NCI-H1436 treated with DMSO at 0.1 percent for 48 hours (cell line): ENCODE measurements at regions not wholly inside any gene's neighbourhood (a gene's known extent, or its start where the extent isn't known, plus 50 kb on each side); places are given as distances from the start of the nearest gene placed in this dataset.
A peak's percentile ranks its signal among the peaks of the same experiment; 100 is the strongest.
"Not testable (repeated sequence)": the region's sequence is repeated elsewhere in the genome, so short reads cannot be mapped to it uniquely, and the experiment has no call there.

Experiments used
- DNase-seq: peaks from one replicate; lab custom pipeline; 2025; lab: John Stamatoyannopoulos, UW

GRCh38 chr18:34480162-34480700 is 229.9 kb upstream of the DTNA start:
- no peak for DNase-seq

DNA sequence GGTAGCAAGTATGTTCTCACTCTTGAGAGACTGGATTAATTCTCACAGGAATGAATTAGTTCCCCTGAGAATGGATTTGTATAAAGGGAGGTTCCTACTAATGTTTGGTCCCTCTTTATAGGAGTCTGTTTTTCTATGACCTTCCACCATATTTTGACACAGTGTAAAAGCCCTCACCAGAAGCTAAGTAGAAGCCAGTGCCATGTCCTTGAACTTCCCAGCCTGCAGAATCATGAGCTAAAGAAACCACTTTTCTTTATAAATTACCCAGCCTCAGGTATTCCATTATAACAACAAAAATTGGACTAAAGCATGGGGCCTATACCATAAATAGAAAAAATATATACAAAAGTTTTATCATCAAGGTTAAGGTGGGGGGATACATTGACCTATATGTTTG is 227.9 kb upstream of the DTNA start:
- DNase-seq, result no peak

- no peak for DNase-seq
Measured at GRCh38 chr18:34483198-34483597, 226.9 kb upstream of the DTNA start.

- DNase-seq, result no peak
Measured at GRCh38 chr18:34491719-34492118, 218.4 kb upstream of the DTNA start.

DNA sequence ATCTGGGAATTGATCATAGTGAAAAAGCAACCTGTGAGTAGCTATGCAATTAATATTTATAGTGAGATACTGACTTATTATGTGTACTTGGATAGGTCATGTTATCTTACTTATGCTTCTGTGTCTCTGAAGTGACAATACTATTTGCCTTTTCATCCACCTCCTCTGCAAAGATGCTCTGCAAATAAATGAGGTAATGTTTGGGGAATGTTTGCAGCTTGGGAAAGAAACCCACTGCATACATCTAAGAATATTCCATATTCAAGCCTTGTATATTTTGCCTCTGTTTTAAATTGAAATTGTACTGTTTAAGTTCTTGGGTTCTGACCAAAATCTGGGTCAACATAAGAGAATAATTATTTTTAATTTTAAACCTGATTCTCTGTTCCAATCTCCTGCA is 217.4 kb upstream of the DTNA start:
- no peak for DNase-seq

DNA sequence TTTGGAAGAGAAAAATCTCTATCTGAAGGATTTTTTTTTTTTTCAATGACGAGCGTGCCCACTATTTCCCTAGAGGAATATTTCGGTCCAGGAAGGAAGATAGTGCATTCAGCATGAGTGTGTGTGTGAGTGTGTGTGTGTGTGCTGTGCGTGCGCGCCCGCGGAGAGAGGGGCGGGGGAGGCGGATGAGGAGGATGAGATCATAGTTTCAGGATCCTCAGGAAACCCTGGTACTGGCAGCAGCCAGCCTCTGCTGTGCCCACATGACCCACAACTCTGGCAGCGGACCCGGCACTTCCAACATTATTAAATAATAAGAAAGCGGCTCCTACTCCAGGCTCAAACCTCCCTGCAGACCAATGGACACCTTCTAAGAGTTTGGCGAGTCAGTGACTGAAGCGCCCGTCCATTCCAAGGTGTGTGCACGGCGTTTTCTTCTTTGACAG is 217.0 kb upstream of the DTNA start:
- peak; percentile 11 for DNase-seq

DNA sequence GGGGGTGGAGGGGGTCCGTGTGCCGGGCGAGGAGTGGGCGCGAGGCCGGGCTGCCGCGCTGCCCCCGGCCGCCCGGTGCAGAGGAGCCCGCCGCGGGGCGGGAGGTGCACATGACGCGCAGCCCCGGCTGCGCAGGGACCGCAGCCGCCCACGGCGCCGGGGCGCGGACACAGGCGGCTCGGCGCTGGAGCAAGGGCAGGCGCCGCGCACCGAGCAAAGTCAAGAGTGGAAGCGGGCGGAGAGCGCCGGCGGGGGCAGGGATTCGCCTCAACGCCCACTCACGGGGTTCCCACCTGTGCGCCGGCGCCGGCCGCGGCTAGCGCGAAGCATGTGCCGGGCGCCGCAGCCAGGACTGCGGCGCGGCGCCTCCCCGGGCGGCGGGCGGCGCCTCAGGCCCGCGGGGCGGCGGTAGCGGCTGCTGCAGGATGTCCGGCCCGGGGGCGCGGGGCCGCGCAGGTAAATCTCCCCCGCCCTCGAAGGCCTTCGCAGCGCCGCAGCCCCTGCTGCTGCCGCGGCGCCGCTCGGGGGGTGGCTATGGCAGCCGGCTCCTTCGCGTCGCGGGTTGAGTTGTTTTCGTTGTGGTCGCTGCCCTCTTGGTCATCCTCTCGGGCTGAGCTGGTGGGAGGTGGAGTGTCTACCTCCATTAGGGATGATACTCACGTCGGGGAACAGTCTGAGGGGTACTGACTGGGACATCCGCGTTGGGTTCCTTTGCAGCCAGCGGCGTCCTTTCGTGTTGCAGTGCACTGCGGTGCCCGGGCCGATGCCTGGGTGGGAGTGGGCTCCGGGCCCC is 216.3 kb upstream of the DTNA start:
- no peak for DNase-seq

DNA sequence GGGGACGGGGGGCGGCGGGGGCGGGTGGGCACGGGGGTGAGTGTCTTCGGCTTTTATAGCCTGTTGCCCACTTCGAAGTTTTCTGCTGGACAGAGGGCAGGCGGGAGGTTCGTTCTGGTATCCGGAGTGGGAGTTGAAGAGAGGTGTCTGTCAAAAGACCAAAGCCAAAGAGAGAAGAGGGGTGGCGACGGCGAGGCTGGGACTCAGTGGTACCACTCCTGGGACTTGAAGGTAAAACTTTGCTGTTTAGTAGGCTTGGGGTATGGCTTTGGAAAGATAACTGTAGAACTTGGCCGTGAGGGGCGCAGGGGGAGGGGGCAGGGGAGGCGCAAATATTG is 215.8 kb upstream of the DTNA start:
- no peak for DNase-seq

DNA sequence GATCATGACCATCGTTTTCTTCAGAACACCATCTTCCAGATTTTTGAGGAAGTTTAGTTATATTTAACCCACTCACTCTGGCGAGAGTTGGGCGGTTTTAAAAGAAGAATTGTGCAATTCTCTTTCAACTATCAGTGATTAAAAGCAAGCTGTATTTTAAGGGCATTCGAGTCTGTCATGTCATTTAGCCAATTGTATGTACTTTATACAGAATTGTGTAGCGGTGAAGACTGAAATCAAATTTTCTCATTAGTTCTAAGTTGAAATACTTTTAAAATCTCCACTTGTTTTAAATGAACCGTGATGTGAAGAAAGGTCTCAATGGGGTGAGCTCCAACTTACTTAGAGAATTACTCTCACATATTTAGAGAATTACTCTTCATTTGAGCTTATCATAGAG is 214.6 kb upstream of the DTNA start:
- no peak for DNase-seq

- DNase-seq, result no peak
Measured at GRCh38 chr18:34501553-34501952, 208.5 kb upstream of the DTNA start.

GRCh38 chr18:34506198-34506597 is 203.9 kb upstream of the DTNA start:
- no peak for DNase-seq

- no peak for DNase-seq
Measured at GRCh38 chr18:34509163-34509562, 200.9 kb upstream of the DTNA start.

DNA sequence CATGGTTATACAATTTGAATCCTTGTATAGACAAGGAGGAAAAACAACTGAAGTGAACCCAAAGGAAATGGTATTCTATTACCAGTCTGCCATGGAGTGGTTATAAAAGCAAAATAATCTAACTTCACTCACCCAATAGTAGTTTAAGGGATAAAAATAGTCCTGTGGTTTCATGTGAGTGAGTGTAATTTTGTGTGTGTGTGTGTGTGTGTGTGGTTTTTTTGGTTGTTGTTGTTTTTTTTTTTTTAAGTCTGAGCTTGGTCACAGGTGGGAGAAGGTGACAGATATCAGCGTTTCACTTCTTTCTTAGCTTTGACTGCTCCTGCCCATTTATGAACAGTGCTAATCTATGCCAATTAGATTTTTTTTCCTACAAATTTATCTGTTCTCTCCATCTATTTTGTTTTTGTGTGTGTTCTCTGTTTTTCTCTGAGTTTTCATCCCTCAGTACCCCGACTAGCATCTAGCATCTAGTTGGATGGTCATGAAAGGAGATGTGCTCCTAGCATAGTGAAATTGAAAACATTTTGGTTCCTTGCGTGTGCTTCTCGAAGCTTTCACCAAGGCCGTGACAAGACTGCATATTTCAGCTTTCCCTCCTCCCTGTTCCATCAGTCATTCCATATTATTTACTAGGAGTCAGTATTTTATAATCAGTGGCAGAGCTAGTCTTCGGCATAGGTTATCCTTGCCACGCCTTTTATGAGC is 200.1 kb upstream of the DTNA start:
- no peak for DNase-seq

GRCh38 chr18:34510926-34511325 is 199.2 kb upstream of the DTNA start:
- DNase-seq, result no peak

DNA sequence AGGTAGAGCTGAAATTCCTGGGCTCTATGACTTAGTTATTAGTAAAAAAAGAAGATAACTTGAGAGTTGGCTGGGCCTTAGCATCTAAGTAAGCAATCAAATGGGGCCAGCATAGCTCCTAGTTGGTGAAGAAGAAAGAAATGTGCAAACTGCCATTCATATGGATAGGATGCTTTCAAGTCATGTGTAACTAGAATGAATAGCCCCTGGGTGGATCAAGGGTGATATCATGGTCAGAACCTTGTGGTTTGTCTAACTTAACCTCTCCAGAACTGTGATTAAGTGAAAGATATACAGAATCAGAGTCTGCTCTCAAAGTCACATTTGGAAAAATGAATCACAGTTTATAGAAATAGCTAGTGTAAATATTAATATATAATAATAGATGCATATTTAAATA is 198.7 kb upstream of the DTNA start:
- no peak for DNase-seq

- DNase-seq, result no peak
Measured at GRCh38 chr18:34511879-34512278, 198.2 kb upstream of the DTNA start.

DNA sequence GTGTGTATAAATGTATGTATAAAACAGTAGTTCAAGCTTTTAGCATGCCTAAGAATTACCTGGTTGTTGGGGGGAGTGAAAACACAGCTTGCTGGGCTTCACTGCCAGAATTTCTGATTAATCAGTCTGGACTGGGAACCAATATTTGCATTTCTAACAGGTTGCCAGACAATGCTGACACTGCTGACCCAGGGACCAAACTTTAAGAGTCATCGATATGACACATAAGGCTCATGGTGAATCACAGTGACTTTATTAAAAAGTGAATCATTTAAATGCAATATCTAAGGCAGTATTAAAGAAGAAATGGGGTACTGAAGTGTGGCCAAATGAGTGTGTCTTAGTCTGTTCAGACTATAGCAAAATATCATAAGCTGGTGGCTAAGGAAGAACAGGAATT is 195.9 kb upstream of the DTNA start:
- no peak for DNase-seq

GRCh38 chr18:34514957-34515356 is 195.1 kb upstream of the DTNA start:
- no peak for DNase-seq

DNA sequence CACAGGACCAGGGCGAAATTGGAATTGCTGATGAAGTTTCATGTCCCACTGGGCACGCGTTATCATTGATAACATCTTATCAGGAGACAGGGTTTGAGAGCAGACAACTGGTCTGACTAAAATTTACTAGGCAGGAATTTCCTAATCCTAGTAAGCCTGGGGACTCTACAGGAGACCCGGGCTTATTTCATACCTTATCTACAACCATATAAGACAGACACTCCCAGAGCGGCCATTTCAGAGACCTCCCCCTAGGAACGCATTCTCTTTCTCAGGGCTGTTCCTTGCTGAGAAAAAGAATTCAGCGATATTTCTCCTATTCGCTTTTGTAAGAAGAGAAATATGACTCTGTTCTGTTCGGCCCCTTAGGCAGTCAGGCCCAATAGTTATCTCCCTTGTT is 193.7 kb upstream of the DTNA start:
- not testable (repeated sequence) for DNase-seq

GRCh38 chr18:34516996-34517395 is 193.1 kb upstream of the DTNA start:
- DNase-seq, result not testable (repeated sequence)

DNA sequence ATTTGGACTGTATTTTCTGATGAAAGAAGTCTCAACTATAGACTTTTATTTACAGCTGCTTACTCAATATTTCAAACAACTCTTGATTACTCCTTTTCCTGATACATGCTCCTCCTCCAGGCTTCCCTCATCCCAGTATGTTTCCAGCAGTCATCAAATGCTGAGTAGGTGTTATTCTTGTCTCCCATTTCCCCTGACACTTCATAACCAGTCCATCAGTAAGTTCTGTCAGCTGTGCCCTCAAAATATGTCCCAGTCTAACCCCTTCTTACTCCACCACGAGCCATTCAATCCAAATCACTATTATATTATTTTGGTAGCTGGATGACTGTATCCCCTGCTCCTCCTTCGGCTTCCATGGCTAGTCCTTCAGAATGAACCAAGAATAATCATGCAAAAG is 189.1 kb upstream of the DTNA start:
- no peak for DNase-seq

- no peak for DNase-seq
Measured at GRCh38 chr18:34522603-34523002, 187.5 kb upstream of the DTNA start.

- DNase-seq, result no peak
Measured at GRCh38 chr18:34525244-34525643, 184.9 kb upstream of the DTNA start.

DNA sequence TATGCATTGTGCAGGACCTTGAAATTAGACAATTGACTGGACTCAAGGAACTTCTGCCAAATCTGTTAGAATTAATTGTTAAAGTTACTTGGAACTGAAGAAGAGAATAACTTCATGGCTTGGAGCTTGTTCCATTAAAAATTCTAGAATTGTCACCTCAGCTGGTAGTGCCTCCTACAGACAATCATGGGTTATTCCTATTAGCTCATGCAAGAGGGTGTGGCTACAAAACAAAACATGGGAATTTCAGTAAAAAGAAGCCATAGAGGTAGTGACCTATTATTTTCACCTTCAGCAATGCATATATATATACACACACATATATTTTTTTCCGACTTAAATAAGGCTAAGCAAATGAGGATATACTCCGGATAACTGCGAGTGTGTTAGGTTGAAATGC is 181.9 kb upstream of the DTNA start:
- no peak for DNase-seq
